ENCODE measurements at regions not wholly inside any gene's neighbourhood (a gene's known extent, or its start where the extent isn't known, plus 50 kb on each side); places are given as distances from the start of the nearest gene placed in this dataset.

- ATAC-seq (ENCODE audit: low FRiP score in 2 of 2) (no peak), DNase-seq (no peak)
- Histone ChIP-seq H3K27me3 (no peaks in the 10 kb centered on the region), H3K36me3 (no peaks in the 10 kb centered on the region), H3K27ac (no peak overlapping the region), H3K9me3 (no peaks in the 10 kb centered on the region), H3K4me3 (no peak overlapping the region), H3K4me1 (no peaks in the 10 kb centered on the region)
- WGBS, 2 donors, result 78 to 83% methylated on average over 4 of the region's 4 CpGs
- no peak for TF ChIP-seq EP300 (IDR thresholded peaks at IDR 0.05)
- no peak for TF ChIP-seq CTCF (IDR thresholded peaks at IDR 0.05)
- no peak for TF ChIP-seq POLR2A (IDR thresholded peaks at IDR 0.05)
- TF ChIP-seq POLR2AphosphoS5 (IDR thresholded peaks at IDR 0.05), result no peak
These were observed 59.6 kb downstream of the OLIG3 start for GRCh38 chr6:137434640-137435039.

DNA sequence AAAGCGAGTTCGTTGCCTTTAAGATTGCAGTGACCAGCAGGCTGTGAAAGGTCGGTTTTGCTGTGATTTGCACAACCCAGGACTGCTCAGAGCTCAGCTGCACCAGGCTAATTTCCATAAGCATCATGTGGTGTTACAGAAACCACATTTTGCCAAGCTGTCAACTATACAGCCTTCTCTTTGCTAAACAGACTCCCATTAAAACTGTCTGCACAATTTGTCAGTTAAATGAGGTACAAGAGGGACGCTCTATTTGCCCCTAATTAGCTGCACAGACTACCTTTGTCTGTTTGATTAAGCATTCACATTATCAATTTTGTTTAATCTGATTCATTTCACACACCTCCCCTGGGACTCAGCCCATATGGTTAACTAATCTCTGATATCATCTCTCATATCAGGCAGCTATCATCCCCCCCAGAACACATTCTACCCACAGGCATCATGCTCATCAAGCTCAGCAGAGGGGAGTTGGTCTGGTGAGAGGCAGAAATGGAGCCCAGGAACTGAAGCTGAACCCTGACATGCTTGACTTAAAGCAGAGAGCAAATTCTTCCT, 62.1 kb downstream of the OLIG3 start:
- TF ChIP-seq POLR2A (IDR thresholded peaks at IDR 0.05) (no peak), POLR2AphosphoS5 (IDR thresholded peaks at IDR 0.05) (no peak), EP300 (IDR thresholded peaks at IDR 0.05) (no peak), CTCF (IDR thresholded peaks at IDR 0.05) (no peak)
- H3K27me3 ChIP-seq, result no peaks in the 10 kb centered on the region
- no peak overlapping the region for H3K27ac ChIP-seq
- no peaks in the 10 kb centered on the region for H3K9me3 ChIP-seq
- no peaks in the 10 kb centered on the region for H3K36me3 ChIP-seq
- no peaks in the 10 kb centered on the region for H3K4me1 ChIP-seq
- no peak for ATAC-seq (ENCODE audit: low FRiP score in 2 of 2)
- H3K4me3 ChIP-seq, result no peak overlapping the region
- WGBS, 2 donors, result 84 to 88% methylated on average over 4 of the region's 4 CpGs
- DNase-seq, result no peak

- no peak for TF ChIP-seq POLR2A (IDR thresholded peaks at IDR 0.05)
- TF ChIP-seq POLR2AphosphoS5 (IDR thresholded peaks at IDR 0.05), result no peak
- TF ChIP-seq CTCF (IDR thresholded peaks at IDR 0.05), result no peak
- no peak for TF ChIP-seq EP300 (IDR thresholded peaks at IDR 0.05)
- Histone ChIP-seq H3K4me3 (no peak overlapping the region), H3K36me3 (no peaks in the 10 kb centered on the region), H3K27ac (no peak overlapping the region), H3K9me3 (no peaks in the 10 kb centered on the region), H3K4me1 (no peaks in the 10 kb centered on the region), H3K27me3 (no peaks in the 10 kb centered on the region)
- 86 to 90% methylated on average over 4 of the region's 4 CpGs for WGBS, 2 donors
- no peak for DNase-seq
- no peak for ATAC-seq (ENCODE audit: low FRiP score in 2 of 2)
These were observed 63.2 kb downstream of the OLIG3 start for GRCh38 chr6:137430954-137431353.

DNA sequence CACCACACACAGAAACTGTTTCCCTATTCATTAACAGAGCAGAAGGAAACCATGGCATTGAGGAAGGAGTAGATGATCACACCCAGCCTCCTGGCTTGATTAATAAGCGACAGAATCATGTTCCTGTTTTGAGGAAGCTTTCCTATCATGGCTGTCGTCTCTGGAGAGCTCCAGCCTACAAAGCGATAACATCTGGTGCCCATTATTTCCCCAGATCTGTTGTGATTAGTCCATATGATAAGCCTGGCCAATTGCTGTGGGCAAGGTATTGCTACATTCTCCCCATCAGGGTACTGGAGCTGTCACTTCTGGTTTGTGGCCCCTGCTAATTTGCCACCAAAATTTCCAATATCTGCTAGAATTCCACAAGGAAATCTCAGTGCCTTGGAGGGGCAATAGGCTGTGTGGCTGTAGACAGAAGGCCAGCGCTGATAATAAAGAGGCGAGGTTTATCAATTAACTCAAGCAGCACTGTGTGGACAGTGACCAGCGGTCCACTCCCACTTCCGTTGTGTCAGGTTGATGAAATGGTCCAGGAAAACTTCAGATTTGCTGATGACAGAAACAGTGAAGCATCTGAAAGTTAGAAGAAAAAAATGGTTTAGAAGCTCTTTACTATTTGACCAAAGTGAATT, 66.4 kb downstream of the OLIG3 start:
- Histone ChIP-seq H3K4me1 (no peaks in the 10 kb centered on the region), H3K36me3 (no peaks in the 10 kb centered on the region), H3K27ac (no peak overlapping the region), H3K9me3 (no peaks in the 10 kb centered on the region), H3K27me3 (no peaks in the 10 kb centered on the region), H3K4me3 (no peak overlapping the region)
- WGBS, 2 donors, result 74 to 78% methylated on average over 7 of the region's 7 CpGs
- no peak for TF ChIP-seq CTCF (IDR thresholded peaks at IDR 0.05)
- no peak for TF ChIP-seq EP300 (IDR thresholded peaks at IDR 0.05)
- TF ChIP-seq POLR2A (IDR thresholded peaks at IDR 0.05), result no peak
- no peak for TF ChIP-seq POLR2AphosphoS5 (IDR thresholded peaks at IDR 0.05)
- no peak for DNase-seq
- ATAC-seq (ENCODE audit: low FRiP score in 2 of 2), result no peak
